ENCODE measurements at regions not wholly inside any gene's neighbourhood (a gene's known extent, or its start where the extent isn't known, plus 50 kb on each side); places are given as distances from the start of the nearest gene placed in this dataset.
"Not testable (repeated sequence)": the region's sequence is repeated elsewhere in the genome, so short reads cannot be mapped to it uniquely, and the experiment has no call there.

- intact Hi-C loops (cut with DNase I; ENCODE audit: low total_unique reads): no loop called here
- no peak for DNase-seq (ENCODE audit: low spot score in 2 of 2)
- no peak overlapping the region for H3K4me3 ChIP-seq (ENCODE audit: low read depth, poor library complexity, severe bottlenecking)
- no peak for TF ChIP-seq CTCF (IDR thresholded peaks at IDR 0.05)
- no peak for TF ChIP-seq POLR2A (IDR thresholded peaks at IDR 0.05)
- WGBS, 2 donors: 60 to 64% methylated on average over 4 of the region's 4 CpGs
Observed at GRCh38 chr6:119407156-119407555, 57.6 kb upstream of the MAN1A1 start.

- intact Hi-C loops (cut with DNase I; ENCODE audit: low total_unique reads); DNase-seq (ENCODE audit: low spot score in 2 of 2); H3K4me3 ChIP-seq (ENCODE audit: low read depth, poor library complexity, severe bottlenecking): not testable (repeated sequence)
- WGBS, 2 donors: 75 to 81% methylated on average over 2 of the region's 2 CpGs
Observed at GRCh38 chr6:119405114-119405513, 55.6 kb upstream of the MAN1A1 start.

MicroRNAs in the stretch of these regions (microRNA counts, 767-probe panel; counts per million panel counts)
- microRNA hsa-miR-3144-5p: 0 to 358 counts per million in 2 donors

Small RNAs in the stretch of these regions (microRNA-seq; reads per million reads assigned to microRNA genes)
- 0 reads per million in 2 donors for gene MIR3144 (ENCODE audit: borderline number of aligned reads in 1 of 2, borderline replicate concordance in 2 of 2)

Data from lower leg skin (tissue), 4 donors.